ENCODE measurements at regions not wholly inside any gene's neighbourhood (a gene's known extent, or its start where the extent isn't known, plus 50 kb on each side); places are given as distances from the start of the nearest gene placed in this dataset.
"Not testable (repeated sequence)": the region's sequence is repeated elsewhere in the genome, so short reads cannot be mapped to it uniquely, and the experiment has no call there.

GRCh38 chr7:46291601-46292150 is 370.6 kb upstream of the IGFBP3 start:
- DNase-seq (ENCODE audit: low spot score) = no peak

- DNase-seq (ENCODE audit: low spot score) = peak; percentile 6
These were observed 370.0 kb upstream of the IGFBP3 start for GRCh38 chr7:46291050-46291438.

GRCh38 chr7:46290374-46291049 is 369.4 kb upstream of the IGFBP3 start:
- DNase-seq (ENCODE audit: low spot score) = no peak

- DNase-seq (ENCODE audit: low spot score) = no peak
These were observed 367.8 kb upstream of the IGFBP3 start for GRCh38 chr7:46288861-46289260.

GRCh38 chr7:46288010-46288409 is 366.9 kb upstream of the IGFBP3 start:
- no peak for DNase-seq (ENCODE audit: low spot score)

- no peak for DNase-seq (ENCODE audit: low spot score)
These were observed 365.9 kb upstream of the IGFBP3 start for GRCh38 chr7:46286957-46287356.

GRCh38 chr7:46286356-46286755 is 365.3 kb upstream of the IGFBP3 start:
- DNase-seq (ENCODE audit: low spot score) = no peak

- no peak for DNase-seq (ENCODE audit: low spot score)
These were observed 364.8 kb upstream of the IGFBP3 start for GRCh38 chr7:46285878-46286277.

GRCh38 chr7:46283852-46284251 is 362.8 kb upstream of the IGFBP3 start:
- no peak for DNase-seq (ENCODE audit: low spot score)

GRCh38 chr7:46282155-46282554 is 361.1 kb upstream of the IGFBP3 start:
- DNase-seq (ENCODE audit: low spot score) = no peak

GRCh38 chr7:46281071-46281470 is 360.0 kb upstream of the IGFBP3 start:
- DNase-seq (ENCODE audit: low spot score) = no peak

- no peak for DNase-seq (ENCODE audit: low spot score)
These were observed 358.2 kb upstream of the IGFBP3 start for GRCh38 chr7:46279290-46279689.

- no peak for DNase-seq (ENCODE audit: low spot score)
These were observed 343.6 kb upstream of the IGFBP3 start for GRCh38 chr7:46264646-46265045.

- DNase-seq (ENCODE audit: low spot score) = not testable (repeated sequence)
These were observed 340.6 kb upstream of the IGFBP3 start for GRCh38 chr7:46261638-46262037.

GRCh38 chr7:46259947-46260346 is 338.9 kb upstream of the IGFBP3 start:
- no peak for DNase-seq (ENCODE audit: low spot score)

GRCh38 chr7:46257761-46258448 is 336.8 kb upstream of the IGFBP3 start:
- peak; percentile 15 for DNase-seq (ENCODE audit: low spot score)

GRCh38 chr7:46256870-46257661 is 336.0 kb upstream of the IGFBP3 start:
- peak; percentile 4 for DNase-seq (ENCODE audit: low spot score)

GRCh38 chr7:46253520-46253919 is 332.4 kb upstream of the IGFBP3 start:
- DNase-seq (ENCODE audit: low spot score) = no peak

- DNase-seq (ENCODE audit: low spot score) = no peak
These were observed 326.6 kb upstream of the IGFBP3 start for GRCh38 chr7:46247664-46248063.

- no peak for DNase-seq (ENCODE audit: low spot score)
These were observed 324.6 kb upstream of the IGFBP3 start for GRCh38 chr7:46245586-46246111.

GRCh38 chr7:46244757-46245156 is 323.7 kb upstream of the IGFBP3 start:
- DNase-seq (ENCODE audit: low spot score) = no peak

- DNase-seq (ENCODE audit: low spot score) = no peak
These were observed 322.3 kb upstream of the IGFBP3 start for GRCh38 chr7:46243406-46243805.

Data from AG08396 (cell line).